Esophagus squamous epithelium (tissue), 4 donors: ENCODE measurements at regions not wholly inside any gene's neighbourhood (a gene's known extent, or its start where the extent isn't known, plus 50 kb on each side); places are given as distances from the start of the nearest gene placed in this dataset.

Experiments
- CTCF ChIP-seq, 6 experiments: fragments of 450-650 bp in 4 of 6; fragments of 200-600 bp in 2 of 6; sonication (generic) in 2 of 6; IDR thresholded peaks; one replicate each; pipeline ENCODE4 v1.5.1; 2016 to 2019; ENCODE audit warnings: antibody characterized with exemption in 6 of 6, mild to moderate bottlenecking in 4 of 6, moderate library complexity in 4 of 6
- POLR2A ChIP-seq, 4 donors: fragments of 450-650 bp; IDR thresholded peaks; one replicate each; pipeline ENCODE4 v1.6.1; 2017; ENCODE audit warnings: antibody characterized with exemption in 4 of 4, mild to moderate bottlenecking in 4 of 4, moderate library complexity in 3 of 4

GRCh38 chr1:90502194-90502593 is 214.9 kb downstream of the BARHL2 start:
- no peak for TF ChIP-seq CTCF (IDR thresholded peaks at IDR 0.05)
- TF ChIP-seq POLR2A (IDR thresholded peaks at IDR 0.05) = no peak
